HEK293 (cell line): ENCODE measurements at regions not wholly inside any gene's neighbourhood (a gene's known extent, or its start where the extent isn't known, plus 50 kb on each side); places are given as distances from the start of the nearest gene placed in this dataset.

Source experiments
- HOXA7 ChIP-seq: sonication (generic); formaldehyde crosslinking; IDR thresholded peaks from 2 replicates; pipeline ENCODE4 v1.8.1; 2022; ENCODE audit warnings: missing genetic modification reagents, borderline replicate concordance
- ZNF24 ChIP-seq: fragments of 450-650 bp; formaldehyde crosslinking; IDR thresholded peaks from 2 replicates; pipeline ENCODE4 v1.5.1; 2016; ENCODE audit warnings: missing biosample characterization, missing genetic modification characterization
- ZNF510 ChIP-seq: fragments of 450-650 bp; formaldehyde crosslinking; IDR thresholded peaks from 2 replicates; pipeline ENCODE4 v1.5.1; 2018; ENCODE audit warnings: mild to moderate bottlenecking, missing genetic modification characterization, missing biosample characterization; ENCODE audit not compliant: insufficient replicate concordance
- ZNF561 ChIP-seq: fragments of 450-650 bp; IDR thresholded peaks from 2 replicates; pipeline ENCODE4 v1.5.1; 2018; ENCODE audit warnings: missing biosample characterization, missing genetic modification characterization, borderline replicate concordance
- TF ChIP-seq, protein P1 (sequence below): fragments of 450-650 bp; formaldehyde crosslinking; IDR thresholded peaks from 2 replicates; pipeline ENCODE4 v1.5.1; 2016; ENCODE audit warnings: missing biosample characterization, missing genetic modification characterization
- TF ChIP-seq, protein P2 (sequence below): fragments of 450-650 bp; formaldehyde crosslinking; IDR thresholded peaks from 2 replicates; pipeline ENCODE4 v1.5.1; 2016; ENCODE audit warnings: missing biosample characterization, missing genetic modification characterization

DNA sequence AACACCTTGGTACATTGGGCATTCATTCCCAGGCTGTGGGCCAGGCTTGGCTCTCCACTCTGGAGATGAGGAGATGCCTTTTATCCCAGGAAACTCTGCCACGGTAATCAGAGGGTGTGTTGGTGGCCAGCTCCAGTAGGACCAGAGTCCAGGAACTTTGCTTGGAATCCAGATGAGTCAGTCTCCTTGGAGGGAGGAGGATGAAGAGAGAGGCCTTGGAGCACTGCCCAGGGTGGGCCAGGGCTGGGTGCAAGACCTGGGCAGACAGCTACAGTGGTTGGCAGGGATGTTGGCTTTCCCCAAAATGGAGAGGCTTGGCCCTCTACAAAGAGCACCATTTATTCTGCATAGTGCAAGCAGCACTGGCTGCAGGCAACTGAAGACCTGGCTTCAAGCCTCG is 209.0 kb downstream of the RGS9 start:
- no peak for TF ChIP-seq HOXA7 (CRISPR knock-in tag)
- TF ChIP-seq, protein P1, sequence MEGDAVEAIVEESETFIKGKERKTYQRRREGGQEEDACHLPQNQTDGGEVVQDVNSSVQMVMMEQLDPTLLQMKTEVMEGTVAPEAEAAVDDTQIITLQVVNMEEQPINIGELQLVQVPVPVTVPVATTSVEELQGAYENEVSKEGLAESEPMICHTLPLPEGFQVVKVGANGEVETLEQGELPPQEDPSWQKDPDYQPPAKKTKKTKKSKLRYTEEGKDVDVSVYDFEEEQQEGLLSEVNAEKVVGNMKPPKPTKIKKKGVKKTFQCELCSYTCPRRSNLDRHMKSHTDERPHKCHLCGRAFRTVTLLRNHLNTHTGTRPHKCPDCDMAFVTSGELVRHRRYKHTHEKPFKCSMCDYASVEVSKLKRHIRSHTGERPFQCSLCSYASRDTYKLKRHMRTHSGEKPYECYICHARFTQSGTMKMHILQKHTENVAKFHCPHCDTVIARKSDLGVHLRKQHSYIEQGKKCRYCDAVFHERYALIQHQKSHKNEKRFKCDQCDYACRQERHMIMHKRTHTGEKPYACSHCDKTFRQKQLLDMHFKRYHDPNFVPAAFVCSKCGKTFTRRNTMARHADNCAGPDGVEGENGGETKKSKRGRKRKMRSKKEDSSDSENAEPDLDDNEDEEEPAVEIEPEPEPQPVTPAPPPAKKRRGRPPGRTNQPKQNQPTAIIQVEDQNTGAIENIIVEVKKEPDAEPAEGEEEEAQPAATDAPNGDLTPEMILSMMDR, result no peak
- TF ChIP-seq ZNF24, result no peak
- TF ChIP-seq ZNF510 (tag by site-specific recombination), result no peak
- no peak for TF ChIP-seq ZNF561 (tag by site-specific recombination)
- TF ChIP-seq, protein P2, sequence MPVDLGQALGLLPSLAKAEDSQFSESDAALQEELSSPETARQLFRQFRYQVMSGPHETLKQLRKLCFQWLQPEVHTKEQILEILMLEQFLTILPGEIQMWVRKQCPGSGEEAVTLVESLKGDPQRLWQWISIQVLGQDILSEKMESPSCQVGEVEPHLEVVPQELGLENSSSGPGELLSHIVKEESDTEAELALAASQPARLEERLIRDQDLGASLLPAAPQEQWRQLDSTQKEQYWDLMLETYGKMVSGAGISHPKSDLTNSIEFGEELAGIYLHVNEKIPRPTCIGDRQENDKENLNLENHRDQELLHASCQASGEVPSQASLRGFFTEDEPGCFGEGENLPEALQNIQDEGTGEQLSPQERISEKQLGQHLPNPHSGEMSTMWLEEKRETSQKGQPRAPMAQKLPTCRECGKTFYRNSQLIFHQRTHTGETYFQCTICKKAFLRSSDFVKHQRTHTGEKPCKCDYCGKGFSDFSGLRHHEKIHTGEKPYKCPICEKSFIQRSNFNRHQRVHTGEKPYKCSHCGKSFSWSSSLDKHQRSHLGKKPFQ (tag by site-specific recombination), result no peak
